ENCODE measurements at regions not wholly inside any gene's neighbourhood (a gene's known extent, or its start where the extent isn't known, plus 50 kb on each side); places are given as distances from the start of the nearest gene placed in this dataset.

GRCh38 chr6:223136-223535, 69.2 kb upstream of the DUSP22 start:
- 68 to 69% methylated on average over 9 of the region's 9 CpGs for WGBS, 2 donors

GRCh38 chr6:223763-224162, 68.5 kb upstream of the DUSP22 start:
- 70 to 71% methylated on average over 12 of the region's 12 CpGs for WGBS, 2 donors
- peak in 1 of 2 donors; percentile 63 for DNase-seq (ENCODE audit: low spot score in 2 of 2)
- no peak overlapping the region for H3K4me3 ChIP-seq (ENCODE audit: low read depth, poor library complexity, severe bottlenecking)
- TF ChIP-seq CTCF (IDR thresholded peaks at IDR 0.05), result no peak
- no peak for TF ChIP-seq POLR2A (IDR thresholded peaks at IDR 0.05)
- intact Hi-C loops (cut with DNase I; ENCODE audit: low total_unique reads), result no loop called here

More at GRCh38 chr6:223136-223535, 69.2 kb upstream of the DUSP22 start:
- no peak for TF ChIP-seq POLR2A (IDR thresholded peaks at IDR 0.05)
- TF ChIP-seq CTCF (IDR thresholded peaks at IDR 0.05), result no peak
- intact Hi-C loops (cut with DNase I; ENCODE audit: low total_unique reads), result no loop called here
- DNase-seq (ENCODE audit: low spot score in 2 of 2), result peak in 1 of 2 donors; percentile 46
- no peak overlapping the region for H3K4me3 ChIP-seq (ENCODE audit: low read depth, poor library complexity, severe bottlenecking)

DNA sequence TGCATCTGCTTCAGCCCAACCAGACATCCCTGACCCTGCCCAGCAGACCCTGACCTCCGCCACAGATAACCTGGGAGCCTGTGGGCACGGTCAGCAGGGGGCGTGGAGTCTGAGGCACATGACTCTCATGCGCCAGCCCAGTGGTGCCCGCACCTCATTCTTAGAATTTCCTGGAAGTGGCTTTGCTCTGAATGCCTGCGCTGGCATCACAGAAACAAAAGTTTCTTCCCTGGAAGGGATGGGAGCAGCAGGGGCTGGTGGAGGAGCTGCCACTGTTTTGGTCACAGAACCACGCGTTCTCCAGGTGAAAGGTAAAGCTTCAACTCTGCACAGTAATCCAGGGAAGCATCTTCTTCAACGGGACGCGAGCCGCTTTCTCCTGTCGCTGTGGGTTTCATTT, 67.9 kb upstream of the DUSP22 start:
- WGBS, 2 donors, result 96% methylated on average over 10 to 13 of the region's 13 CpGs
- intact Hi-C loops (cut with DNase I; ENCODE audit: low total_unique reads), result no loop called here
- TF ChIP-seq CTCF (IDR thresholded peaks at IDR 0.05) (no peak), POLR2A (IDR thresholded peaks at IDR 0.05) (no peak)
- H3K4me3 ChIP-seq (ENCODE audit: low read depth, poor library complexity, severe bottlenecking), result no peak overlapping the region
- no peak for DNase-seq (ENCODE audit: low spot score in 2 of 2)

- no peak overlapping the region for H3K4me3 ChIP-seq (ENCODE audit: low read depth, poor library complexity, severe bottlenecking)
- peak in 1 of 2 donors; percentile 58 for DNase-seq (ENCODE audit: low spot score in 2 of 2)
- WGBS, 2 donors, result 41 to 43% methylated on average over 19 to 20 of the region's 20 CpGs
- intact Hi-C loops (cut with DNase I; ENCODE audit: low total_unique reads), result no loop called here
- TF ChIP-seq CTCF (IDR thresholded peaks at IDR 0.05) (no peak), POLR2A (IDR thresholded peaks at IDR 0.05) (no peak)
These were observed 67.1 kb upstream of the DUSP22 start for GRCh38 chr6:225121-225721.

GRCh38 chr6:225907-226306, 66.4 kb upstream of the DUSP22 start:
- TF ChIP-seq CTCF (IDR thresholded peaks at IDR 0.05) (no peak), POLR2A (IDR thresholded peaks at IDR 0.05) (no peak)
- intact Hi-C loops (cut with DNase I; ENCODE audit: low total_unique reads), result no loop called here
- WGBS, 2 donors, result 87 to 96% methylated on average over 12 to 17 of the region's 17 CpGs
- no peak for DNase-seq (ENCODE audit: low spot score in 2 of 2)
- no peak overlapping the region for H3K4me3 ChIP-seq (ENCODE audit: low read depth, poor library complexity, severe bottlenecking)

GRCh38 chr6:226516-227073, 65.7 kb upstream of the DUSP22 start:
- TF ChIP-seq POLR2A (IDR thresholded peaks at IDR 0.05), result no peak
- no peak for TF ChIP-seq CTCF (IDR thresholded peaks at IDR 0.05)
- WGBS, 2 donors, result 92 to 94% methylated on average over 5 to 6 of the region's 6 CpGs
- H3K4me3 ChIP-seq (ENCODE audit: low read depth, poor library complexity, severe bottlenecking), result no peak overlapping the region
- intact Hi-C loops (cut with DNase I; ENCODE audit: low total_unique reads), result no loop called here
- no peak for DNase-seq (ENCODE audit: low spot score in 2 of 2)

Data from lower leg skin (tissue), 4 donors.